GM12873 (cell line): ENCODE measurements at regions not wholly inside any gene's neighbourhood (a gene's known extent, or its start where the extent isn't known, plus 50 kb on each side); places are given as distances from the start of the nearest gene placed in this dataset.

ENCODE experiments used
- TF ChIP-seq, protein P1 (sequence below): IDR thresholded peaks from 2 replicates; pipeline ENCODE4 v1.5.1; 2012; ENCODE audit warnings: low read depth, mild to moderate bottlenecking, moderate library complexity, low read length, control low read depth; ENCODE audit not compliant: insufficient read depth; ENCODE audit errors: missing control alignments

GRCh38 chr14:34160619-34161018 lies 209.7 kb upstream of the EGLN3 start:
- TF ChIP-seq, protein P1, sequence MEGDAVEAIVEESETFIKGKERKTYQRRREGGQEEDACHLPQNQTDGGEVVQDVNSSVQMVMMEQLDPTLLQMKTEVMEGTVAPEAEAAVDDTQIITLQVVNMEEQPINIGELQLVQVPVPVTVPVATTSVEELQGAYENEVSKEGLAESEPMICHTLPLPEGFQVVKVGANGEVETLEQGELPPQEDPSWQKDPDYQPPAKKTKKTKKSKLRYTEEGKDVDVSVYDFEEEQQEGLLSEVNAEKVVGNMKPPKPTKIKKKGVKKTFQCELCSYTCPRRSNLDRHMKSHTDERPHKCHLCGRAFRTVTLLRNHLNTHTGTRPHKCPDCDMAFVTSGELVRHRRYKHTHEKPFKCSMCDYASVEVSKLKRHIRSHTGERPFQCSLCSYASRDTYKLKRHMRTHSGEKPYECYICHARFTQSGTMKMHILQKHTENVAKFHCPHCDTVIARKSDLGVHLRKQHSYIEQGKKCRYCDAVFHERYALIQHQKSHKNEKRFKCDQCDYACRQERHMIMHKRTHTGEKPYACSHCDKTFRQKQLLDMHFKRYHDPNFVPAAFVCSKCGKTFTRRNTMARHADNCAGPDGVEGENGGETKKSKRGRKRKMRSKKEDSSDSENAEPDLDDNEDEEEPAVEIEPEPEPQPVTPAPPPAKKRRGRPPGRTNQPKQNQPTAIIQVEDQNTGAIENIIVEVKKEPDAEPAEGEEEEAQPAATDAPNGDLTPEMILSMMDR = no peak

DNA sequence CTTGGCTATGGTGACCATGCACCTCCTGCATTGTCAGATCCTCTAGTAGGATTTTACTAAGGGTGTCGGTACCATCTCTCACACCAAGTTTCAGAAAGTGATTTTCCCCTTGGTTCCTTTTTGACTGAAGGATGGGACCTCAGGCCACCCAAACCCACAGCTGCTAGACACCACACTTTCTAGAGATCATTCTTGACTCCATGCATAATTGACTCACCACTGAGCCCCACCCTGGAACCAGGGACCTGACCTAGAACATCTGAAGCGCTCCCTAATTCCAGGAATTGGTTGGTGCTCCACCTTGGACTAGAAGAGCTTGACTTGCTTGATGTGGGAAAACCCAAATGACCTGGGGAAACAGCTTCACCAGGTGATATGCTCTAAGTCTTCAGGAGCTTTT lies 206.8 kb upstream of the EGLN3 start:
- TF ChIP-seq, protein P1 = no peak

DNA sequence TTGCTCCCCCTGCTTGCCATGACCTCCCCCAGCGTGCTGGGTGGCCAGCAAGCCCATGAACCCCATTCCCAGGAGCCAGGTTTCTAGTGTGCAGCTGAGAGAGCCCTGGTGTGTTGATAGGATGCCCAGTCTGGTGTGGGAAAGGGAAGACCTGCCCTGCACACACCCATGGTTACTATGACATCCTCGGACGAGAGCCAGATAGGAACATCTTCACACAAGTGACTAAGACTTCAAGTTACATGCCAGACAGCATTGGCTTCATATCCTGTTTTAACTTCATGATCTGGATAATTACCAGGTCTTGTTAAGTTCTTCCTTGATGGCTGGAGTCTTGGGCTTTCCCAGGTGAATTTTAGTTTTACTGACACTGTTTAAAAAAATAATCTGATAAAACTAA lies 196.6 kb upstream of the EGLN3 start:
- TF ChIP-seq, protein P1 = no peak

DNA sequence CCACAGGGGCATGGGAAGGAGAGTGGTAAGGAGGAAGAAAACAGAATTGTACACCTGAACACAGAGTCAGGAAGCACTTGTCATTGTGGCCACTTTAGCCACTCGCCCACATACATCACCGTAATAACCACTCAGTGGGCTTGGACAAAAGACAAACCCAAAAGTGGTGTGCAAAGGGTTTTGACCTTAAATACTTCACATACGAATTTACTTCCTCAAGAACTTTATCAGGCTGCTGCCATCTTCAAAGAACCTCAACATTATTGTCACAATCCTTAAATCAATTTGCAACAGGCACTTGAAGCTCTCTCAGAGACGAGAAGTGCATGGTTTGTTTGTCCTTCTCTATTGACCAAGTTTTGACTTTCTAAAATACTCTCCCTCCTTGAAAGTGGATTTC lies 187.3 kb upstream of the EGLN3 start:
- TF ChIP-seq, protein P1 = no peak

DNA sequence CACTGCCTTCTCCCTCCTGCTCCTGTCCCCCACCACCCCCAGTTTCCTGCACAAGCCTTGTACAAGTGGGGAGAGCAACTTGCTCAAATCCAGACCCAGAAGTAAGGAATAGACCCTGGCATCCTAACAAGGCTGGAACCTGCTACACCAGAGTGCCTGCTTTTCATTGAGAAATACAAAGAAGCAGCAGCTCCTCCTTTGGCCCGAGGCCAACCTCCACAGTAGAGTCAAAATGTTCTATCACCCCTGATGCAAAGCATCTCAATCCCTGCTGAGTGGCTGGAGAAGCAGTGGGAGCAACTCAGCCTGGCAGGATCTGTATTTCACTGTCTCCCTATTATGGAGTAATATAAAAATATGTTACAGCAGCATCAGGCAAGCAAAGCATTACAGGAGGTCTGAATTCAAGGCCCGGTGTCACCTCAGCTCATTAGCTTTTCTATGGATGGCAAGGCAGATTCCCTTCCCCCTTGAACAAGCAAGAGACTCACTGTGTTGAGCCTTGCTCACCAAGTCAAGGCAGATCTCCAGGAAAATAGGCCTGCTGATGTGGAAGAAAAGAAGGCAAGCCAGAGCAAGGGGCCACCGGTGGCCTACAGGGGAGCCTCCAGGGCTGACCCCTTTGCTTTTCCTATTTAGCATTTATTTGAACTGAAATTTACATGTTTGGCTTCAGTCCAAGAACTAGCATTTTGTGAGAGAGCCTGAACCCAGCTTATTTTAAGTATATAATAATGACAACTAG lies 186.3 kb upstream of the EGLN3 start:
- TF ChIP-seq, protein P1 = no peak

DNA sequence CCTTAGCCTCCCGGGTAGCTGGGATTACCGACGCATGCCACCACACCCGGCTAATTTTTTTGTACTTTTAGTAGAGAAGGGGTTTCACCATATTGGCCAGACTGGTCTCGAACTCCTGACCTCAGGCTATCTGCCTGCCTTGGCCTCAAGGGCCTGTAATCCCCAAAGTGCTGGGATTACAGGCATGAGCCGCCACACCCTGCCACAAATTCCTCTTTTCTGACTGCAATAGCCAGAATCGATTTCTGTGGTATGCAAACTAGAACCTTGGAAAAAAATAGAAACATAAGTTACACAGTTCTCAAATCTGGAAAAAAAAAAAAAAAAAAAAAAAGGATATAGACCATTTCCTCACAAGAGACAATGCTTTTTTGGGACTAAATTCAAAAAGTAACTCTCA lies 184.6 kb upstream of the EGLN3 start:
- TF ChIP-seq, protein P1 = no peak

DNA sequence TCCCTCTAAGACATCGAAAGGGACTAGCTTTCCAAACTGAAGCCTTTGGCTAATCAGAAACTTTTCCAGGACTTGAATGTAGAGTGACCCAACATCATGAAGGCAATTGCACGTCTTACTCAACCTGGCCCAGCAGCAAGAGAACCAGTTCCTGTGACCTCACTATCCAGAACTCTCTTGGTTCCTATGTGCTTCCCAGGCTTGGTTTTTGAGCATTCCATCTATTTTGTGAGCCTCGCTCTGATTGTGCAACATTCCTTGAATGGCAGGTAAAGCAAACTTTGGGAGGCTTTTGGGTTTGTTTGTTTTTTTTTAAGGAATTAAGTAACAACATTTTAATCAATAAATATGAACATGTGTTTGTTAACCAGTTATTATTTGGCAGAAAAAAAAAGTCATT lies 183.6 kb upstream of the EGLN3 start:
- TF ChIP-seq, protein P1 = no peak
